Fibroblast of skin of left biceps (primary cell): ENCODE measurements at regions not wholly inside any gene's neighbourhood (a gene's known extent, or its start where the extent isn't known, plus 50 kb on each side); places are given as distances from the start of the nearest gene placed in this dataset.
"Not testable (repeated sequence)": the region's sequence is repeated elsewhere in the genome, so short reads cannot be mapped to it uniquely, and the experiment has no call there.

Source experiments
- DNase-seq, 2 experiments: peaks; one replicate each; pipeline ENCODE4 v3.0.0-alpha.2; 2013; ENCODE audit warnings: low read depth in 2 of 2

DNA sequence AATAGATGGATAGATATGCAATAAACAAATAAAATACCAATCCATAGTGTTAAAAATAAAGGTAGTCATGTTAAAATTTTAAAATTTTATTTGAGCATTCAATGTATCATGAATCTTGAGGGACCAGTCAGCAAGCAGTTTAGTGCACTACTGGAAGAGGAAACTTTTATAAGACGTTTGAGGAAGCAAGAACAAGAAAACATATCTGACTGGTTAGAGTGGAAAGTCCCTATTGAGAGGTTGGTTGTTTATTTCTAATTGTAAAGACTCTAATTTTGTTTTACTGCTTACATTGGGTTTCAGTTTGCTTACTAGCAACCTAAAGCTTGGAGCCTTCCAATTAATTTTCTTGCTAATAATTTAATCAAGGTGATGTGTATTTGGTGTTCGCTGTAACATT is 786.2 kb downstream of the RAB28 start:
- no peak for DNase-seq

- no peak for DNase-seq
Measured at GRCh38 chr4:12692815-12693214, 791.3 kb downstream of the RAB28 start.

DNA sequence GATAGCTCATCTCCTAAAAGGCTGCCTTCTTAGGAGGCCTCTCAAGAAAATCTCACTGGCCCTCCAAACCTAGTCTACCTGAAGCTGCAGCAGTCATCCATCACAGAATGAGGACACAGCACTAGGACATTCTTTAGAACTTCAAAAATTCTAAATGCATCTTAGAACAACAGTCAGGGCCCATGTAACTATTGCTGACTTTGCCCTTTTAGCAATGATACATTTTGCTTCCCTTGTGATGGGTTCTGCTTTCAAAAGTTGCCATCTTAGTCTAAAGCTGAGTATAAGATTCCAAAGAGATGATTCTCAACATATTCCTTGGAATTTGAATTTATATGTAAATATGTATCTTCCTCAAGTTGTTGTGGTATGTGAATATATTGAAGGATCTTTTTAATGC is 793.0 kb downstream of the RAB28 start:
- DNase-seq = no peak

GRCh38 chr4:12689457-12689856 is 794.7 kb downstream of the RAB28 start:
- no peak for DNase-seq

DNA sequence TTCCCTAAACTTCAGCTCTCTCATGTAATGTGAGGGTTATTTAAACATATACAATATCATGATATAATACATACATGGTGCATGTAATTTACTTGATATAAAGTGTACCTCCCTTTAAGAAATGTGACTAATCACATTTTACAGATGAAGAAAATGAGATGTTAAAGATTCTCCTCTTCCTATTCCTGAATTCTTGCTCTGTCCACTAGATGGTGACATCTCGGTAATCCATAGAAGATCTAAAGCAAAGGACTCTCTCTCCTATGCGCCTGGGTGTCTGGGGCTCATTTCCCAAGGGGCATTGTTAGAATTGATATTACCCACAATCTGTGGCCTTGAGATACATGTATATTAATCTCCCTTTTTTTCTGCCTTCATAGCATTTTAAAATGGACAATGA is 804.9 kb downstream of the RAB28 start:
- DNase-seq = no peak

DNA sequence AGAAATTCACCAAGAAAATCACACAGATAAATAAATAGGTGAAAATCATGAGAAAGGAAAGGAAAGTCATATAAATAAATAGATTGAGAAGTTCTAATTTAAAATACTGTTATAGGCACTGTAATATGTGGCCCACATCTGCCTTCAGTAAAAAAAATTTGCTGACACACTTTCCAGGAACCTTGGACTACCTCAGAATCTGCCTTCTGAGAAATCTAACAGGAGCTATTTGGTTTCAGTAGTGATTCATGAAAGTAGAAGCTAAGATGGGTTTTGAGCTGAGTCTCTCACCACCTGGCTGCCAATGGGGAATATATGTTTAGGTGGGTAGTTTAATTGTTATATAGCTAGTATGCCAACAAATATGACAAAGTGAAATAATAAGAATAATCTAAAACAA is 810.0 kb downstream of the RAB28 start:
- no peak for DNase-seq

DNA sequence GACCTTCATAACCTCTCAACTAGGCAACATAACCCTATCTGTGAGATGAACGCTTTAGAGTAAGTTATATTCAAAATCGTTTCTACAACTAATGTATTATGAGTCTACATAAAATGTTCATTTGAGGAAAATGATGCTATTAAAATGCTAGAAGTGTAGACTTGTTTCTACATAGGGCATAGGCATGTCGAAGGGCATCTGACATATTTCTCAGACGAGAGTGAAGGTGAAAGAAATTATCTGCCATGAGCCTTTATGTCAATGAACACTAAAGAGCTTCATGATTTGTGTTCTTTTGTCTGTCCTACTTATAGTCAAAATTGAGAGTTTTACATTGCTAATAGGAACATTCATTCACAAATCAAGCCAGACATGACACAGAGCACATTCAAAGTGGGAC is 811.8 kb downstream of the RAB28 start:
- DNase-seq = no peak

DNA sequence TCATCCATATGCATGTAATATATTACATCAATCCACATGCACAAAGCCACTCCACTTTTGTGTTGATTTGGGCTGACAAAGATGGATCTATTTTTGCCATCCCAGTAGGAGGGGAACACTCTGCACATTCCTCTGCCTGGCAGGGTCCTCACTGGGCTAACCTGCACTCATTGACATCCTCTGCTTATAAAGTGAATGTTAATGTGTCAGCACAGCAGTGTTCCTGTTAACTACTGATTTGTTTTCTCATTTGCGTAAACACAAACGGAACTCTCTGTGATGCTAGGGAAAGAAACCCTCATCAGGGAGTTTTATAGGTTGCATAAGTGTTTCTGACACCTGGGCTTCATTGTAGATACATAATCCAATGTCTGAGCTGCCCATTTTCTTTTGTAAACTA is 826.0 kb downstream of the RAB28 start:
- no peak for DNase-seq

- DNase-seq = no peak
Measured at GRCh38 chr4:12651876-12652275, 832.3 kb downstream of the RAB28 start.

DNA sequence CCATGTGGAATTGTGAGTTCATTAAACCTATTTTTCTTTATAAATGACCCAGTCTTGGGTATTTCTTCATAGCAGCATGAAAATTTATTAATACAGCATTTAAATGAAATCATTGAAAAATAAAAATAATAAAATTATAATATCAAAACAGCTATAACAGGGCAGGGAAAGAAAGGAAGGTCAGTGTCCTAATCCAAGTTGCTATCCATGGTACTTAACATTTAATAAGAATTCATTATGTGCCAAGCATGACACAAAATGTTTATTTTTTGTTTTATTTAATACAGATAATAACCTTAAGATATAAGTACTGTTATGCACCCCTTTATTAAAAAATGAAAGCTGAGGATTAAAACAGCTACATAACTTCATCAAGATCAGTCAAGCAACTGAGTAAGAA is 838.4 kb downstream of the RAB28 start:
- no peak for DNase-seq

DNA sequence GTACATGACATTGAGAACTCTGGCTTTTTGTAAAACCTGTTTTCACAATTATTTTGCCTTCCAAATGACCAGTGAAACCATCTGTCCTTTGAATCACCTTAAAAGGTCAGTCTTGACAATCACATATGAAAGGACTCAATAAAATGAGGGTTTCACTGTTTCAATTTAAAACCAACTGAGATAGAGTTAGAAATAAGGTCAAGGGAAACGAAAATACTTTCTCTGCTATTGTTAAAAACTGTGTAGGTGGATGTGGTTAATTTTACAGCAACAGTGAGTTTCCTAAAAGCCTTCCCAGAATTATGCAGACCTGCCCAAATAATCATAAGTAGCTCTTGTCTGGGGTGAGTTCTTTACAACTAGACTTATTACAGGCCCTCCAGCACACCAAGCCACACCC is 839.9 kb downstream of the RAB28 start:
- DNase-seq = no peak

- no peak for DNase-seq
Measured at GRCh38 chr4:12636191-12636590, 847.9 kb downstream of the RAB28 start.

GRCh38 chr4:12635629-12636028 is 848.5 kb downstream of the RAB28 start:
- no peak for DNase-seq

GRCh38 chr4:12633053-12633651 is 851.0 kb downstream of the RAB28 start:
- DNase-seq = peak in 1 of 2 experiments; percentile 4

DNA sequence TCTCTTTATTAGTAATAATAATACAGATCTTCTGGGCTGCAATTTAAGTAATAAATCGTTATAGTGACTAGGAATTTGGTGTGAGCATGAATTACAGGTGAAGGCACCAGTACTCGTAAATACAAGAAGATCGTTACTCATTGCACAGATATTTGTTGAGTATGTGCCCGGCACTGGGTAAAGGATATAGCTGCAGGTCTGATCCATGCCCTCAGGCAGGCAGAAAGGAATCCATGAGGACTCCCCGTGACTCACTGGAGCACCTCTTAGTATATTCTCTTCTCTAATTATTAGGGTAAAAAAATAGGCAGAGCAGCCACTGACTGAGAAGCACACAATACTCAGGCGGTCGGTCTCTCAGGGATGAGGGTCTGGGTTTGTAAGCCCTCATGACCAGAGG is 868.3 kb downstream of the RAB28 start:
- DNase-seq = no peak

GRCh38 chr4:12612876-12613275 is 871.3 kb downstream of the RAB28 start:
- no peak for DNase-seq

DNA sequence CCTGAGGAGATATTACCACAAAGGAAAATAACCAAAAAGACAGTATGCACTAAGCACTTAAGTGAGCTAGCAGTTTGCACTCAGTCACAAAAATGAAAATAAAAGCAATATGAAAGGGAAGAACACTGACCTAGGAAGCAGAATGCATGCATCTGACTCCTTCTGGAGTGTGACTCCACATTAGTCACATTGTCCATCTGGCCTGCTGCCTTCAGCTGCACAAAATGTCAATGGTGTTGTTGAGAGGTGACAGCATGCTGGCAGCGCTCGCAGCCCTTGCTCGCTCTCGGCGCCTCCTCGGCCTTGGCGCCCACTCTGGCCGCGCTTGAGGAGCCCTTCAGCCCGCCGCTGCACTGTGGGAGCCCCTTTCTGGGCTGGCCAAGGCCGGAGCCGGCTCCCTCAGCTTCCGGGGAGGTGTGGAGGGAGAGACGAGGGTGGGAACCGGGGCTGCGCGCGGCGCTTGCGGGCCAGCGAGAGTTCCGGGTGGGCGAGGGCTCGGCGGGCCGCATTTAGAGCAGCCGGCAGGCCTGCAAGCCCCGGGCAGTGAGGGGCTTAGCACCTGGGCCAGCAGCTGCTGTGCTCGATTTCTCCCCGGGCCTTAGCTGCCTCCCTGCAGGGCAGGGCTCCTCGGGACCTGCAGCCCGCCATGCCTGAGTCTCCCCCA is 874.8 kb downstream of the RAB28 start:
- not testable (repeated sequence) for DNase-seq

DNA sequence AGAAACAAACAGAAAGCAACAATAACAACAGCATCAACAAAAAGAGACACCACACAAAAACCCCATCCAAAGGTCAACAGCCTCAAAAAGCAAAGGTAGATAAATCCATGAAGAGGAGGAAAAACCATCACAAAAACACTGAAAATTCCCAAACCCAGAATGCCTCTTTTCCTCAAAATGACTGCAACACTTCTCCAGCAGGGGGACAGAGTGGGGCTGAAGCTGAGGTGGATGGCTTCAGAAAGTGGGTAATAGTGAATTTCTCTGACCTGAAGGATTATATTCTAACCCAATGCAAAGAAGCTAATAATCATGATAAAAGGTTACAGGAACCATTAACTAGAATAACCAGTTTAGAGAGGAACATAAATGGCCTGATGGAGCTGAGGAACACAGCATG is 888.2 kb downstream of the RAB28 start:
- DNase-seq = no peak

DNA sequence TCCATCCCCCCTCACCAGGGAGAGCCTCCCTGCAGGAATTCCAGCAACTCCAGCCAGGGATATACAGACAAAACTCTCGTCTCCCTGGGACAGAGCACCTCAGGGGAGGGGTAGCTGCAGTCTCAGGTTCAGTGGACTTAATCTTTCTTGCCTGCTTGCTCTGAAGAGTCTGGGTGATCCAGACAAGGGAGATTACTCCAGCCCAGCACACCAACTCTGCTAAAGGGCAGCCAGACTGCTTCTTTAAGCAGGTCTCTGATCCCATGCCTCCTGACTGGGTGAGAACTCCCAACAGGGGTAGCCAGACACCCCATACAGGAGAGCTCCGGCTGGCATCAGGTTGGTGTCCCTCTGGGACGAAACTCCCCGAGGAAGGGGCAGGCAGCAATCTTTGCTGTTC is 888.7 kb downstream of the RAB28 start:
- no peak for DNase-seq

- DNase-seq = no peak
Measured at GRCh38 chr4:12588582-12588981, 895.6 kb downstream of the RAB28 start.

GRCh38 chr4:12586242-12587006 is 897.7 kb downstream of the RAB28 start:
- no peak for DNase-seq

DNA sequence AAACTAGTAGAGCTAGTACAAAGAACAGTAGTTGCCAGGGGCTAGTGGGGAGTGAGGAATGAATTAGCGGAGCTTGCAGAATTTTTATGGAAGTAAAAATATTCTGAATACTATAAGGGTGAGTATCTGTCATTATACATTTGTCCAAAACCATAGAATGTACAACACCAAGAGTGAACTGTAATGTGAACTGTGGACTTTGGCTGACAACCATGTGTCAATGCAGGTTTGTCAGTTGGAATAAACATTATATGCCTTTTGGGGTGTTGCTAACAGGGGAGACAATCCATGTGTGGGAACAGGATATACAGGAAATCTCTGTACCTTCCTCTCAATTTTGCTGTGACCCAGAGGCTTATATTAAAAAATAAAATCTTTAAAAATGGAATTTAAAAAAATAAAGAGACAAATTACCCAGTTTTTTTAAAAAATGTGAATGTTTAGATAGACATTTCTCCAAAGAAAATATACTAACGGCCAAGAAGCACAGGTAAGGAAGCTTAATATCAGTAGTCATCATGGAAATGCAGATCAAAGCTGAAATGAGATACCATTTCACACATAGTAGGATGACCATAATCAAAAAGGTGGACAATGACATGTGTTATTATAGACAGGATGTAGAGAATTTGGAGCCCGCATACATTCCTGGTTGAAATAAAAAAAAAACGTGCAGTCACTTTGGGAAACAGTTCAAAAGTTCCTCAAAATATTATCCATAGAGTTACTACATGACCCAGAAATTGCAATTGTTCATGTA is 899.8 kb downstream of the RAB28 start:
- no peak for DNase-seq
